HepG2 (cell line): ENCODE measurements at regions not wholly inside any gene's neighbourhood (a gene's known extent, or its start where the extent isn't known, plus 50 kb on each side); places are given as distances from the start of the nearest gene placed in this dataset.

Experiments
- DPF2 ChIP-seq: sonication (generic); formaldehyde crosslinking; IDR thresholded peaks from 2 replicates; pipeline ENCODE4 v1.4.0; 2020; ENCODE audit warnings: mild to moderate bottlenecking, low read depth, missing genetic modification reagents, borderline replicate concordance
- EED ChIP-seq: sonication (generic); formaldehyde crosslinking; IDR thresholded peaks from 2 replicates; pipeline ENCODE4 v1.5.0; 2020; ENCODE audit warnings: mild to moderate bottlenecking, missing genetic modification reagents
- POLR2AphosphoS2 ChIP-seq: IDR thresholded peaks from 2 replicates; pipeline ENCODE4 v1.6.1; 2011; ENCODE audit warnings: low read depth, low read length, improper control_type of control experiment
- ZNF530 ChIP-seq: sonication (generic); formaldehyde crosslinking; IDR thresholded peaks from 2 replicates; pipeline ENCODE4 v1.5.0; 2020; ENCODE audit warnings: low read depth, mild to moderate bottlenecking, missing genetic modification reagents
- TF ChIP-seq, protein P1 (sequence below): sonication (generic); formaldehyde crosslinking; IDR thresholded peaks from 2 replicates; pipeline ENCODE4 v1.4.0; 2020; ENCODE audit warnings: low read depth, missing genetic modification reagents

DNA sequence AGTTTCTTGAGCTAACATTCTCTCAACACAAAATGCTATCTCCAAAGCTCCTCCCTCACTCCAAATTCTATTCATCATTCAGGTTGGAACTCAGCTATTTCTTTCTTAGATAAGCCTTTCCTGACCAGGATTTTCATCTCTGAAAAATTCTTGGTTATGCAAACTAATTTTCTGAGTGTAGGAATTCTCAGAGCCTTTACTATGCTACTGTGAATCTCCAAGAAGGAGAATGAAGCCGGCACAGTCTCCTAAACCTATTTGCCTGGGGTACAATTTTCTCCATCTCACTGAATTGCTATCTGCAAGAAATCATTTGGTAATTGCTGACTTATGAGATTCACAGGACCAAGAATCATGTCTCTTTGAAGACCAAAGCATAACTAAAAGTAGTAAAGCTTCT is 325.9 kb upstream of the ESRRG start:
- TF ChIP-seq DPF2 (CRISPR knock-in tag) = no peak
- TF ChIP-seq ZNF530 (CRISPR knock-in tag) = no peak
- TF ChIP-seq EED (CRISPR knock-in tag) = no peak
- TF ChIP-seq, protein P1, sequence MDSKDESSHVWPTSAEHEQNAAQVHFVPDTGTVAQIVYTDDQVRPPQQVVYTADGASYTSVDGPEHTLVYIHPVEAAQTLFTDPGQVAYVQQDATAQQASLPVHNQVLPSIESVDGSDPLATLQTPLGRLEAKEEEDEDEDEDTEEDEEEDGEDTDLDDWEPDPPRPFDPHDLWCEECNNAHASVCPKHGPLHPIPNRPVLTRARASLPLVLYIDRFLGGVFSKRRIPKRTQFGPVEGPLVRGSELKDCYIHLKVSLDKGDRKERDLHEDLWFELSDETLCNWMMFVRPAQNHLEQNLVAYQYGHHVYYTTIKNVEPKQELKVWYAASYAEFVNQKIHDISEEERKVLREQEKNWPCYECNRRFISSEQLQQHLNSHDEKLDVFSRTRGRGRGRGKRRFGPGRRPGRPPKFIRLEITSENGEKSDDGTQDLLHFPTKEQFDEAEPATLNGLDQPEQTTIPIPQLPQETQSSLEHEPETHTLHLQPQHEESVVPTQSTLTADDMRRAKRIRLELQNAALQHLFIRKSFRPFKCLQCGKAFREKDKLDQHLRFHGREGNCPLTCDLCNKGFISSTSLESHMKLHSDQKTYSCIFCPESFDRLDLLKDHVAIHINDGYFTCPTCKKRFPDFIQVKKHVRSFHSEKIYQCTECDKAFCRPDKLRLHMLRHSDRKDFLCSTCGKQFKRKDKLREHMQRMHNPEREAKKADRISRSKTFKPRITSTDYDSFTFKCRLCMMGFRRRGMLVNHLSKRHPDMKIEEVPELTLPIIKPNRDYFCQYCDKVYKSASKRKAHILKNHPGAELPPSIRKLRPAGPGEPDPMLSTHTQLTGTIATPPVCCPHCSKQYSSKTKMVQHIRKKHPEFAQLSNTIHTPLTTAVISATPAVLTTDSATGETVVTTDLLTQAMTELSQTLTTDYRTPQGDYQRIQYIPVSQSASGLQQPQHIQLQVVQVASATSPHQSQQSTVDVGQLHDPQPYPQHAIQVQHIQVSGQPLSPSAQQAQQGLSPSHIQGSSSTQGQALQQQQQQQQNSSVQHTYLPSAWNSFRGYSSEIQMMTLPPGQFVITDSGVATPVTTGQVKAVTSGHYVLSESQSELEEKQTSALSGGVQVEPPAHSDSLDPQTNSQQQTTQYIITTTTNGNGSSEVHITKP (CRISPR knock-in tag) = no peak
- TF ChIP-seq POLR2AphosphoS2 = no peak
